Head of caudate nucleus (tissue), 42 donors: ENCODE measurements at regions not wholly inside any gene's neighbourhood (a gene's known extent, or its start where the extent isn't known, plus 50 kb on each side); places are given as distances from the start of the nearest gene placed in this dataset.

Source experiments
- DNase-seq, 42 donors: peaks; one replicate each; pipeline versions ENCODE4 v3.0.0 to v3.0.0-alpha.2; 2020 to 2021; ENCODE audit warnings: mixed read lengths in 7 of 42
- intact Hi-C: fragments of 100-400 bp; cut with DNase I; formaldehyde crosslinking; loops from one replicate; pipeline ENCODE4 v1.15.0; 2022

DNA sequence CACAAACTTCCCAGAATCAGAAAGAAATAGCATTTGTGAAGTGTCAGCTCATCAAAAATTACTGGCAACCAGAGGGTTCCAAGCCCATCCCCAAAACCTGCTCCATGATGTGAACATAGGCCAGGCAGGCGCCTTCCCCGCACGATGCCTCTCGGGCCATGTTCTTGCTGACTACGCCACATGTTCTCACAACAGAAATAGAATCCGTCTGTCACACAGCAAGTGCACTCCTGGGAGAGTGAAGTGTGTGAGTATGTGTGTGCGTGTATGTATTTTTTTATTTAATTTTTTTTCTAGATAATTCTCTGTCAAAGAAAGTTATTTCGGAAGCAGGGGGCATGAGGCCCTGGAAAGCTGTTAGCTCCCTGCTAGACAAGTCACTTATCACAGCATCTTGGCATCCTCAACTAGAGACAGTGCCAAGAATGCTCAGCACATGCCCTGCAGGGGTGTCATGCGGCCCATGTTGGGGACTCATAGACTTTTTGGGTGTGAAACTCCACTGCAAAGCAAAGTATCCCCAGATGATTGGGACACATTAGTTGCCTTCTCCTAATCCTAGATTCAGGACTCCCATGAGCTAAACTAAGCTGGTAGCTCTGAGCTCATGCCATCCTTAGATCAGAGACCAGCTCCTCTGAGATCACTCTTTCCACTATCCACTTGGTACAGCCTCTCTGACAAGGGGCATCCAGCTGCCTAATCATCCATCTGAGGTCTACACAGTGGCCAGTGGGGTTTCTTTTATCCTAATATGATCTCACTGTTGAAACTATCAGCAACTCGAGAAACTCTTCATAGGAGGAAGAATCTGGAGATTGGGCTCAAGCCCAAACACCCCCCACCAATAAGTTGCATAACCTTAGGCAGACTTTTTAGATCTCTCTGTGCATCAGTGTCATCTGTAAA, 53.2 kb upstream of the CYRIA start:
- DNase-seq = peak in 14 of 42 donors; percentile 5 to 55 (median 34)
- intact Hi-C loops = no loop called here

DNA sequence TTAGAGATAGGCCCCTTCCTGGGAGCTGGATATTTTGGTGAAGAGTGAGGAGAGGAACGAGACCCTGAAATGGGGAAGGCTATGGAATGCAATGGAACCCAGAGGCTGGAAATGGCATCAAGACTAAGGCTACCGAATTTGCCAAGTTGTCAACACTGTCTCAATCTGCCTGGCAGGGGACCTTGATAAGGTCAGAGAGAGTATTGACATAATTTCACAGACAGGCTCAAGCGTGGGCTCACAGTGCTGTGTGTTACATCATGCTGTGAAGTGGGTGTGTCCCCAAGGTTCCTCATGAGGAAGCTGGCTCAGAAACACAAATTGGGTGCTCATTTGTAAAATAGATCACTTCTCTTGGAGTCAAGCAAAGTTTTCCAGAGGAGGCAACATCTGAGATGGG, 51.8 kb upstream of the CYRIA start:
- peak in 2 of 42 donors; percentile 30 to 49 for DNase-seq
- intact Hi-C loops = no loop called here

DNA sequence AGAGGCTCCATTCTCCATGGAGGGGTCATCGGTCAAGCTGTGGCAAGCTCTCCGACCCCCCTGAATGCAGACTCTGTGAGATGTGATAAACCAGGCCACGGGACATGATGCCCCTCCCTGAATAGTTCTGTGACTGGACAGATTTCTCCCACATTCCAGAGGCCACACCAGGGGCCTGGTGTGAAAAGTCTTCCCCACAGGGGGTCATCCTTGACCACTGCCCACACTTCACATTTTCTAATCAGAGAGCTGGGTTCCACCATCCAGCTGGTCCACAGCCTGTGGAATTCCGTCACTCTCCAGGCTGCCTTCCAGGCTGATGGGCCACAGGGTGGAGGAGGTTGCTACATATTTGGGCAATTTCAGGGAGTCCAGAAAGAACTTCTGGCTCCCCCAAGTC, 51.3 kb upstream of the CYRIA start:
- intact Hi-C loops = no loop called here
- no peak for DNase-seq

DNA sequence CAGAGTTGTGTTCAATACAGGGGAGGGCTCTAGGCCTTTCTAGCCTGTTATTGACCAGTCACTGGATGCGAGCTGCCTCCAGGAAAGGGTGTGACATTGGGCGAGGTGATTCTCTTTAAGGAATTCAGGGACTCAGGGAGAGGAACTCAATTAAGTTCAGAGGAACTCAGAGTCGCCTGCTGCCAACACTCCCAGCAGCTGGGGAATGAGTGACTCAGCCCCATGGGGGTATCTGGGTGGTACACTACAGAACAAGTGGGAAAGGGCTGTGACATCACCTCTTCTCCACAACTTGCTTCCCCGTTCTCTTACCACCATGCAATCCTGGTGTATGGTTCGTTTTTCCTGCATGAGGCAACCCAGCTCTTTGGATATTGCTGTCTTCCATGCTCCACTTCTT, 50.4 kb upstream of the CYRIA start:
- no peak for DNase-seq

More for the DNA sequence above, 50.4 kb upstream of the CYRIA start:
- intact Hi-C loops = no loop called here
